ENCODE measurements at regions not wholly inside any gene's neighbourhood (a gene's known extent, or its start where the extent isn't known, plus 50 kb on each side); places are given as distances from the start of the nearest gene placed in this dataset.

DNA sequence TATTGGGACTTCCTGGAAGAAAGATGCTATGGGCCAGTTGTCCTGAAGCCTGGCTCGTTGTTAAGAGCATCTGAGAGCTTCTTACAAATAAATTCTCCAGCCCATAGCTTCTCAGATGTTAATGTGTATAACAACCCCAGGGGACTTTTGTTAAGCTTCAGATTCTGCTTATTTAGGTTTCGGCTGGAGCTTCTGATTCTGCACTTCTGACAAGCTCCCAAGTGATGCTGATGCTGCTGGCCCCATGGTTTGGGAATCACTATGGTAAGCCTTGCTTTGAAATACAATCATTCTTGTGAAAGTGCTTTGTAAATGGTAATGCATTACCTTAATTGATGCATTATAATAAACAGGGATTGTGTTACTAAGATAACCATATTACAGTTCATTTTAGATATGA, 281.8 kb upstream of the PLD5 start:
- TF ChIP-seq, protein P1, sequence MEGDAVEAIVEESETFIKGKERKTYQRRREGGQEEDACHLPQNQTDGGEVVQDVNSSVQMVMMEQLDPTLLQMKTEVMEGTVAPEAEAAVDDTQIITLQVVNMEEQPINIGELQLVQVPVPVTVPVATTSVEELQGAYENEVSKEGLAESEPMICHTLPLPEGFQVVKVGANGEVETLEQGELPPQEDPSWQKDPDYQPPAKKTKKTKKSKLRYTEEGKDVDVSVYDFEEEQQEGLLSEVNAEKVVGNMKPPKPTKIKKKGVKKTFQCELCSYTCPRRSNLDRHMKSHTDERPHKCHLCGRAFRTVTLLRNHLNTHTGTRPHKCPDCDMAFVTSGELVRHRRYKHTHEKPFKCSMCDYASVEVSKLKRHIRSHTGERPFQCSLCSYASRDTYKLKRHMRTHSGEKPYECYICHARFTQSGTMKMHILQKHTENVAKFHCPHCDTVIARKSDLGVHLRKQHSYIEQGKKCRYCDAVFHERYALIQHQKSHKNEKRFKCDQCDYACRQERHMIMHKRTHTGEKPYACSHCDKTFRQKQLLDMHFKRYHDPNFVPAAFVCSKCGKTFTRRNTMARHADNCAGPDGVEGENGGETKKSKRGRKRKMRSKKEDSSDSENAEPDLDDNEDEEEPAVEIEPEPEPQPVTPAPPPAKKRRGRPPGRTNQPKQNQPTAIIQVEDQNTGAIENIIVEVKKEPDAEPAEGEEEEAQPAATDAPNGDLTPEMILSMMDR (IDR thresholded peaks at IDR 0.05), result no peak
- TF ChIP-seq POLR2A (IDR thresholded peaks at IDR 0.05), result no peak
- no peak for TF ChIP-seq POLR2AphosphoS5 (IDR thresholded peaks at IDR 0.05)
- TF ChIP-seq EP300 (IDR thresholded peaks at IDR 0.05), result no peak

Measured in upper lobe of left lung (tissue), 4 donors.